T-helper 2 cell treated with Interferon-gamma antibody and Interleukin-4, amounts not matched to agents 100 ng/mL and 5 ng/mL, for 36 hours (primary cell): ENCODE measurements at regions not wholly inside any gene's neighbourhood (a gene's known extent, or its start where the extent isn't known, plus 50 kb on each side); places are given as distances from the start of the nearest gene placed in this dataset.

Source experiments
- intact Hi-C: fragments of 100-400 bp; cut with micrococcal nuclease; formaldehyde crosslinking; loops from one replicate; pipeline ENCODE4 v1.15.1; 2023

DNA sequence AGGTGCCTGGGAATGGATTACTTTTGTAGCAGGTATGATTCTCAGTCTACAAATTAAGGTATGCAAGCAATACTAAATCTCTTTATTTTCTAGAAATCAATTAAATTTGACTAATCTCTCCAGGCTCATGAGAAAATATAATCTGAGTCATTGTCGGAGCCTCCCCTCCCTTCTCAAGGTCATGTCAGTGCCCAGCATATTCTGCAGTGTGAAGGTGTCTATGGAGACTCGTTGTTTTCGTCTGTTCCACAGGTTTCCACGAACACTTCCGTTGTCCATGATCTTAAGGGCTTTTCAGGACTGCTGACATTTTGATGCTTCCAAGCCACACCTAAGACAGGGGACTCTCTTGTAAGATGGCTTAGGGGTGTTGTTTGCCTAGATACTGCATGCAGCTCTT is 56.6 kb upstream of the SCOC start:
- intact Hi-C loops = no loop called here

DNA sequence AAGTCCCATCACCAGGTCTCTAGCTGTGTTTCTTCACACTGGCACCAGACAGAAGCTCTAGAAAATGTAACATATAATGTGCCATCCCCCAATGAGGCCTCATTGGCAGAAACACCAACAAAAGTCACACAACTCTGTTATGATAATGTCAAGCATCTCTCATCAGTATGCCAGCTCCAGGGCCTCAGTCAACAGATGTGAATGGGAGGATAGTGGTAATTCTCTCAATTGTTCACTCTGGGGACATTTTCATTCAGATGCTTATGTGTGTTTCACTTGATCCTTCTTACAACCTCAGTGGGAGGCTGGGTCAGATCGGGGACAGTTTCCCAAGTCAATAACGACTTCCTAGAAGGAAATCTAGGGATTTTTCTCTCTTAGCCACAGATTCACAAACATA is 57.5 kb upstream of the SCOC start:
- intact Hi-C loops = no loop called here

DNA sequence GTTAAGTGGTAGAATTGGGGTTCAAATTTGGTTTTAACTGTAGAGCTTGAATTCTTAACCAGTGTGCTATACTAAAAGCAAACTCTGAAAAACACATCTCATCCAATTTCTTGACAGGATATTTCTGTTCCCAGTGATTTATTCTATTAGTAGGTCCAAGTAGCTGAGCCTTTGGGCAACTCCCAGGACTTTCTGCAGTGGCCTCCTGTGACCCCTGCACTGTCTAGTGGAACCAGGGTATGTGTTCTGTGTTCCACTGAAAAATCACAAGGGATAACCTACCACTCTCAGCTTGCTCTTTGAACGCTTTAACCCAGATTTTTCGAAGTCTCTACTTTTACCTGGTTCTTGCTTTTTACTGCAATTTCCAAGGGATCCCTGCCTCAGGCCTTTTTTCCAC is 58.0 kb upstream of the SCOC start:
- intact Hi-C loops = no loop called here

DNA sequence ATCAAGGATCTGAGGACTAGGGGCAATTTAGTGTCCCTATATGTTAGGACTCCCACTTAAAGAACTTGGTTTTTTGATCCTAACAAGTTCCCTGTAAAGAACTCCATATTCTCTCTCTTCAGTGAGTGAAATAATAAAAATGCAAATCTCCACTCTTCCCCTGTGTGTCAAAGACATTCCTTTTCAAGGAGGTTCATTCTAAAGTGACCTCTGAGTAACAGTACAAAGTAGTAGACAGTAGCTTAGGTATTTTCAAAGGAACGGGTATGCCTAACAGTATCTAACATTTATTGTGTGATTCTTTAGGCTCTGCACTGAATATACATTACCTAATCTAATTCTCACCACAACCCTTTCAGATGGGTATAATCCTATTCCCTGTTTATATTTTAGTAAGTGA is 58.4 kb upstream of the SCOC start:
- intact Hi-C loops = no loop called here

DNA sequence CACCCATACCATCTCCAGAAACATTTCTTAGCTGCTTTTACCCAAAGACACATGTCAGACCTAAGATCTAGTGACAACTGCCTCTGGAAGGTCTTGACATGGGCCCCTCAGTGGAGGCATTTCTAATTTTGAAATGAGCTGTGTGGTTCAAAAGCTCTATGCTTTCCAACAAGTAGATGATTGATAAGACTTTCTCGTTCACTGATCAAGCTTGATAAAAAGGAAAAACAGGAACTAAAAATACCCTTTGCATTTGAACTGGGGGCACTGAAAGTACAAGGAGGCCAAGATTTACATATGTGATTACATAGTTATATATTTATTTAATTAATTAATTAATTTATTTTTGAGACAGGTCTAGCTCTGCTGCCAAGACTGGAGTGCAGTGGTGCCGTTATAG is 61.3 kb upstream of the SCOC start:
- intact Hi-C loops = no loop called here

DNA sequence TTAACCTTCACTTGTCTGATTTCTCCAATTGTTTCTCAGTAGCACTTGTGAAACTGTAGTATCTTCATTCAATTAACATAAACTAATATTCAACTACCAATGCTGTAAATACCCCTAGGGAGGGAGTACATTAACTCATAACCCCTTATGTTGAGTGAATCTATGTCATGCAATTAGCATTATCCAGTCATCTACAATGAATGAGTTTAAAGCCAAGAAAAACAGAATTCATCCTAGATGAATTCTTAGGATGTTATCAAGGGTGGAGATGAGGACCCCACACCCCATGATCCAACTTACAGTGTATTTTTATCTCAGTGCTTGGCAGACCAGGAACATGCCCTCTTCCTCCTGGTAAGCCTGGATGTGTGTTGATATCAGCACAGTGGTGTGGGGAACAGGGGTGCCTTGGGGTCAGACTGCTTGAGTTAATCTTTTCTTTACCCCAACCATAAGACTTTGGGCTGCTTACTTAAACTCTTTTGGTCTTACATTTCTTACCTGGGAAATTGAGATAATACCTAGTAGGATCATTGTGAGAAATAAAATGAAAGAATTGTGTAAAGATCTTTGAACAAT is 62.1 kb upstream of the SCOC start:
- intact Hi-C loops = no loop called here

DNA sequence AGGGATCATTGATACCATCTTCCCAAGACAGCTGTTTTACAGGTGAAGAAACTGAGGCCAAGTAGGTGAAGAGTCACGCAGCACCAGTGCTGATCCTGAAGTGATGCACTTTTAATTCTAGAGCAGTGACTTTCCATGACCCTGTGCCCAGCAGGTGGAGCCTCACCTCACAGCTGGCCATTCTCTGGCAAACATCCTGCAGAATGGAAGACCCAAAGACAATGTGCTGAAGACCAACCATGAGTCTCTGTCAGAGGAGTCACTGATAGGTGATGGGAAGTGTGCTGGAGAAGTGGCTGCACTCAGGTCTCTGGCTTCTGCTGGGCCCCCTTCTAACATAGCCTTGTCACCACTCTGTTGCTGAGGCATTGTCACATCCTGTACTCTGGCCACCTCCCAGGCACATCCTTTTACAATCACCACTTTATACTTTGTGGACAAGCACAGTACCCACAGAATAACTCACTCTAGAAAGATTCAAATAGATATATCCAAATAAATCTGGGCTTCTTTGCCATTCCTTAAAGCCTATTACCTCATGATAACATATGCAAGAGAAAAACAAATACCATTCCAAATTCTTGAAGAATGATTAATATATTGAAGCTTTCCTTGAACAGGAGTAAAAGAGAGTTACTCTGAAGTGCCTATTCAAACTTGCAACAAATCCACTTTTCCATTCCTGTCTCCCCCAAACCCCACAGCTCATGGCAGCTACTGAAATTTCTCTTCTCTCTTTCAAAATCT is 64.1 kb upstream of the SCOC start:
- intact Hi-C loops = no loop called here

DNA sequence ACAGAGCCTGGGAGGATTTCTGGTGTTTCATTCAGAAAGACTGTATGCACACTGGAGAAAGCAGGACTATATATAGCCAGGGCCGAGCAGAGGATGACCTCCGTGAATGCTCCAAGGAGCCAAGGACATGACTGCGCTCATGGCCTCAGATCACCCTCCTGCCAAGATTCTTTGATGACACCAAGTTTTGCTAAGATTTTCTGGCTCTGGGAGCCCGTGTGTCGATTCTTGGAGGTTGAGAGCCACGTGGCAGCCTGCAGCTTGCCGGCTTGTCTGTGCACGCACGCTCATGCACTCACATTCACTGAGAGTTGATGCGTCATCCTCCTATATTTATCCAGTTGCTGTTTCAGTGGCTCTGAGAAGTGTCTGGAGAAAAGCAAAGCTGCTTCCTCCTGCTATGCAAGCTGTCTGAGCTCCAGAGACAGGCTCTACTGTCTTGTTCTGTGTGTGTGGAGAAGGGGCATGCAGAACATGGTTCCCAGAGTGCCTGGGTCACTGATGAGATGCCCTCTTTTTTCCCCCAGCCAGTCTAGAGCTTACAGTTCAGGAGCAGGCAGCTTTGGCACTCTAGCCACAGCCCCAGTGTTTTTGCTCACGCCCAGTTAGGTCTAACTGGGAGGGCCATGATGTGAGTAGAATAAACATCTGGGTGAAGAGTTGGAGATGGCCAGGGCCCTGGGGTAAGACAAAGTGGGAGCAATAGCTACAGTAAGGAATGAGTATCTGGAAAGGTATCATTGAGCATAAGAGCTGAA is 64.9 kb upstream of the SCOC start:
- intact Hi-C loops = no loop called here

DNA sequence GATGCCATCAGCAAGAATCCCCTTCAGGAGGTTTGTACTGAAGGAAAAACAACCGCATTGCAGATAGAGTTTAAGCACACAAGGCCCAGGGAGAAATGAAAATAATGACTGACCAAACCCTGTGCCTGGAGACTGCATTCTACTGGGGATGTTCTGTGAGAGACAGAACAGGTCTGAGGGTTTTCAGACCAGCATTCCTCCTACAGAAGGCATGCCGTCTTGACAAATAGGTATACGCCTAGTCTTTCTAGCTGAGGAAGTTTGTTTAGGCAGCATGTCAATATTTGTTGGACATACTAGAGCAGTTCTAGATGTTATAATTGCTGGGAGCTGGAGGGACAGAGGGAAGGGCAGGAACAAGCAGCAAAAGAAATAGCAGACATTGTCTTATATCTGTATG is 68.4 kb upstream of the SCOC start:
- intact Hi-C loops = no loop called here

DNA sequence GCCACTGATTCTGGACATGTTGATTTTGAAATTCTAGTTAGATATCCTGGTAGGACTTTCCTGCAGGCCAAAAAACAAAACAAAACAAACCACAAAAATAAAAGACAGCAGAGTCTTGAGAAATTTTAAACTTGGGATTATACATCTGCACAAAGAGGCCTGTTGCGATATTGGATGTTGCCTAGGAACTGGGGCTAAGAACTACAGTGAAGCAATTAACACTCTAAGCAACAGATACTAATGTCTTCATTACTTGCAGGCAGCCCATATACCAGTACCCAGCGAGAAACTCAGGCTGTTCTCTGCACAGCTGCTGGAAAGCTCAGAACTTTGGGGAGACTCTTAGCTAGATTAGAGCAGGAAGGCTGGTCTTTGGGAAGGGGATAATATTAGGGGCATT is 69.1 kb upstream of the SCOC start:
- intact Hi-C loops = no loop called here

DNA sequence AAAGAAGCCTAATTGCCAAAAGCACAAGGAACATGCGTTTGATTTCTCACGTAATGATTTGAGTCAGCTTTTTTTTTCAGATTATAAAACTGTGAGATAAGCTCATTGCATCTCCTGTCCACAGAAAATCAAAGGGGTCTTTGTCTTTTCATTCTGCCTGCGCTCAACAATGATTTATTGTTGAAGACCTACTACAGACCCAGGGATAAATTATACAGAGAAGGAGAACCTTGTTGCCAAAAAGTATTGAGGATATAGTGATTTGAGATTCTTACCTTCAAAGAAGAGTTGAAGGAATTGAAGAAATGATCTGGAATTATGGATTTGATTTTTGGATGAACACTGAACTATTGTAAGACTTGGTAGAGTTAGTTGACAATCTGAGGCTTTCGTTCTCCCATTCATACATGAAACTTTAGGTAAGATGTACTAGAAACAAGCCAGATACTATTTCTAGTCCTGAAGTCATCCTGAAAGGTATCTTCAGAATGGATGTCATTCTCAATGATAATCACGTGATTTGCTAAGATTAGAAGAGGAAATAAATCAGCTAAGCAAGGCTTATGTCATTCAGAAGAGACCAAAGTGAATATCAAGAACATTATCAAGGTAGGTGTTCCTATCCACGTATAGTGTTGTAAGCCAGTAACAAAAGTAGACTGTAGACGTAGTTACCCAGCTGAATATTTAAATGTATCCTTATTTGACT is 71.1 kb upstream of the SCOC start:
- intact Hi-C loops = no loop called here

DNA sequence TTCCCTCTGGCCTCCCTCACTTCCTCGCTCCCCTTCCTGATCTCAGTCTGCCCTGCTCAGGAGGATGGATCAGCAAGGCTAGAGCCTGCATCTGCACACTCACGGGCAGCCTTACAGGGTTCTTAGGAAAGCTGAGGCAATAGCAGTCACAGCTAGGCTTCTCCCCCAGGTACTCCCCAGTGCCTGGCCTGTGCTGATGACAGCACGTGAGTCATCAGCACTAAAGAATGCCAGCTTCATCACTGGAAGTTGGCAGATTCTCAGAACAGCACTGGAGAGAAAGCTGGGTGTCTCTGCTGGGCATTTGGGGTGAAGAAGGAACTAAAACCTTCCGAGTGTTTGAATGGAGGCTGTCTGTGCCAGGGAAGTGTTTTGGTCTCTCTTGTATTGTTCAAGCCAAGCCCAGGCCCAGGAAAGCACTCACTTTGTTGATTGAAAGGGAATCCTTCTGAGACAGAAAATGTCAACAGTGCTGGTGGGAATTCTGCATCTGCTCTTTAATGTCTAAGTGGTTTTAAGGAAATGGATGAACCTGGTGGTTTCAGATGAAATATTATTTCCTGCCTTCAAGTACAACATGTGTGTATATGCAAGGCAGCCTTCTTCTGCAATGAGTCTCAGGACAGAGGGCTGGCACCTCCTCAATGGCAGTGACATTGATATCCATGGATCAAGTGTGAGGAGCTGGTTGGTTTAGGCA is 73.0 kb upstream of the SCOC start:
- intact Hi-C loops = no loop called here

DNA sequence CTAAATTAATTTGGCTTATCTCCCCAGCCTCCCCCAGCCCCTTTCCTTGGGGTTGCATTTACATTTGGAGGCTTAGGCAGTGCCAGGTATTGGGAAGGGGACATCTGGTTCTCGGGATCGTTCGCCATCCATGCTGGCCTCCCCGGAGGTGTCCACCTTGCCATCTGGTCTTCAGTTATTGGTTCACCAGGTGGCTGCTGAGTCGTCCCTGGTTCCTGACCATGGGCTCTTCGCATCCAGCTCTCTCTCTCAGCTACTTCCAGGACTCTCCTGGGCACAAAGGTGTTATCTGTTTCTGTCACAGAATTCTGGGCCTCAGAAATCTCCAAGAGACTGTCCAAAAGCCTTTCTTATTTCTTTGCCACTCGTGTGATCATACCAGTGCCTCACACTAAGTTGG is 75.4 kb upstream of the SCOC start:
- intact Hi-C loops = no loop called here

DNA sequence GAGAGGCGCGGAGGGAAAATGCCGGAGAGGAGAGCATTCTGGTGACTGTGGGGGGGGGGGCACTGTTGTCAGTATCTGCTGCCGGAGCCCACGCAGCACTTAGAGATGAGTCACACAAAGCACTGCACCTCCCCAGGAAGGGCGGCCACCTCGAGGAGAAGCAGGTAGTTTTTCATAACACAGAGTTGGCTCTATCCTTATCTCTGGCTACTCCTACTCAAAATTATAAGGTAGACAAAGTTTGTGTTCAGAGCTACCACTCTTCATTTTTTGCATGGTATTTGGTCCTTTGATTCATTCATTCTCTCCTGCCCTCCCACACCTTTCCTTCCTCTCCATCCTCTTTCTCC is 76.2 kb upstream of the SCOC start:
- intact Hi-C loops = no loop called here

DNA sequence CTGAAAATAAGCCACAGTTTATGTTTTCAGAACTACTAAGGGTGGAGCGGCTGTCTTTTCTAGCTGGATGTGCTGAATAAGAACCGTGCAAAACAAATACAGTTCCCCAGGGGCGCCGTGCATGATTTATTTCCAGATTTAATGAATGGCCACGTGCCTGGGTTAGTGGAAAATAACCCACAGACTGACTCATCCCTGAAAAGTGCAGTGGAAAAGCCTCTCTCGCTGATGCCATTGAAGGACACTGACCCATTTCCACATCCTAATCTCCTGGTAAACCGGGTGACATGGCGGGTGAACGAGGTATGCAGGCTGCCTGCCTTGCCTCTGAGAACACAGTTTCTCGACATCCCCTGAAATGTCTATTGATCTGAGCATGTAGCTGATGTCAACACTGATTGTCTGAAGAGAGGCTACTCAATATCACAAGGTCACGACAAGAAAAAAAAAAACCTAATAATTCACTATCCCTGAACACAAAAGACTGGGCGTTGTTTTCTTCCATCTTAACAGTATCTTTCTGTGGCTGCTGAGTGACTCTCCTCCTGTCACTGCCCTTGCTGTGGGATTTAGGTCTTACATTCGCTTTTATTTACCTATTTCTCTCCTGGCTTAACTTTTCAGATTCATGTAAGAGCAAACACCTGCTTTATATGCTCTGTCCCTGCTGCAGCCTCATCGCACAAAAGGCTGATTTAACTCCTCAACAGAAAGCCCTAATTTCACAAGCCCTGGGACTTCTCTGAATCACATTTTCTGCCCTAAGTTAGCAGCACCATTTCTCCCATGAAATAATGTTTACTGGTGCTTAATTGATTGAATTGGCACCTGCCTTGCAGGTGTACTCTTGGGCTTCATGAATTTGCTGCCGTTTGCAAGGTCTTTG is 76.9 kb upstream of the SCOC start:
- intact Hi-C loops = no loop called here

DNA sequence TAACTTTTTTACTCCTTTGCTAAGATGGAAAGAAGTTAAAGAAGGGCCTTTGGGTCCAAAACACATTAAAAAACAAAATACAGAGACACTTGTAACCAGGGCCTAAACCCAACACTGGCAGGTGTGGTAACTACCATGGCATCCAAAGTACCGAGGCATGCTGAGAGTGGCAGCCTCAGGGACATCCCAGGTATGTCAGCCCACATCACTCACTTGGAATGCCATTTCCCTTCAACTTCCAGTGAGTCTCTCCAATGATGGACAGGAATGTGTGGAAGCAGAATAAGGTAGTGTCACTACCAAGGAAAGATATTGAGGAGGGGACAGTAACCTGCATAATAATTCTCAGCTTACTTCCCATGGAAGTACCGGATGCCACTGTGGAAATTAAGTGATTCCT is 79.5 kb upstream of the SCOC start:
- intact Hi-C loops = no loop called here

DNA sequence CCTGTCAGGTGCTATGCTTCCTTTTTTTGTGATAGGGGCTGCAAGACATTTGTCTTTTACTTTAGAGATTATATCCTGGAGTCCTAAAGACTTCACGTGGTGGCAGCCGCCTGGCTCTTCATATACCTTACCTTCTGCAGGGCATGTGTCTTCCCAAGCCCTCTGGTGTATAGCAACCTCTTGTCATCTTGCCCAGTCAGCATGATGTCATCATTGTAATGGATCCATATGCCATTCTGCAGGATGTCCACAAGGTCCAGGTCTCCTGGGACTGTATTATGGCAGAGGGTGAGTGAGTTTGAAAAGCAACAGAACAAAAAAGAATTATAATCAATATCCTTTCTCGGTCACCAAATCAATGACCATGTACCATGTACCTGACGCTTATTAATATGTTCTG is 82.2 kb upstream of the SCOC start:
- intact Hi-C loops = no loop called here

DNA sequence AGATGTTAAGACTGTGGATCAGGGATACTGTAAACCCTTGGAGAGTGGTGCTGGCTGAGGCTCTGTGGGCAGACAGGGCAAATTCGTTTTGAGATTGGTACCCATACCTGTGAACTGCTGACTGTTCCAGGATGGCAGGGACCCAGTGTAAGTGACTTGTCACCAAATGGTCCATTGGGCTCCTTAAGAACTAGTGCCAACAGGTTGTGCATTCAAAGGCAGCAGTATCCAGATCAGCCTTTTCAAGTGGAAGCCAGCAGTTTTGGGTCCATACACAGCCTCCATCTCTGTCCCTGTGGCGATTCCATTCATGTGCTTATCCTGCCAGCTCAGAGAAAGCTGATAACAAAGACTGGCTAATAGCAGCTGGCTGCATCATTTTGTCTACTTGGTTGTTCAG is 84.0 kb upstream of the SCOC start:
- intact Hi-C loops = no loop called here

DNA sequence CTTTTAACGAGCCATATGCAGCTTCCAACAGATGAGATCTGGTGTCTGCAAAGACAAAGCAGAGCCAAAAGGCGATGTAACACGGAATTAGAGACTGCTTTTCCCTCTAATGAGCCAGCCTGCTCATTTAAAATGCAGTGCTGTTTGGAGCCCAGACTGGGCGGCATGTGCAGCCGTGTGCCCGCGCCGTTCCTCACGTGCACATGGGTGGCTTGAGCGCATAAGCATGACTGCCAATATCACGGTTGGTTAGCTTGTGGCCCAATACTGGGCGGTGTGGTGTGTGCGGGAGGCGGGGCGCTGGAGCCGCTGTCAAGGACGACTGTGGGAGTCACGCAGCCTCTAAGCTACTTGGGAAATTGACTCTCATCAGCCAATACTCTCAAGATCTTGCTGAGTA is 87.0 kb upstream of the SCOC start:
- intact Hi-C loops = no loop called here

DNA sequence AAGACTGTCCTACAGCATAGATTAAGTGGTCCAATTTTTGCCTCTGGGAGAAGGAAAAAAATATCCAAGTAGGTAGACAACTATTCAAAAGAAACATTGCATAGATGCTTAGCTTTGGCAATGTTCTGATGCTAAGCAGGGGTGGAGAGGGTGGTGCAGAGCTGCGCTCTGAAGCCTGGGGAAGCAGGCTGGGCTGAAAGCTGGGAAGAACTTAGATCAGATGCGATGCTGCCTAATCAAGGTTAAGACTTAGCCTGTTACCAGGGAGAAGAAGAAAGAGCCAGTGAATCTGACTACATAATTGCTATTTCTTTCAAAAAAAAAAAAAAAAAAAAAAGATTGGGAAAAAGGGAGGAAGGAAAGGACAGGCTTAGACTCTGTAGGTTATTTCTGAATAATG is 89.0 kb upstream of the SCOC start:
- intact Hi-C loops = no loop called here
